Ishikawa (cell line): ENCODE measurements at regions not wholly inside any gene's neighbourhood (a gene's known extent, or its start where the extent isn't known, plus 50 kb on each side); places are given as distances from the start of the nearest gene placed in this dataset.

Experiments used
- CEBPB ChIP-seq: IDR thresholded peaks from 2 replicates; pipeline ENCODE4 v1.6.1; 2012
- EP300 ChIP-seq: IDR thresholded peaks from 2 replicates; pipeline ENCODE4 v1.6.1; 2012; ENCODE audit warnings: borderline replicate concordance
- MAX ChIP-seq: IDR thresholded peaks from 2 replicates; pipeline ENCODE4 v1.6.1; 2012
- RAD21 ChIP-seq: IDR thresholded peaks from 2 replicates; pipeline ENCODE4 v1.6.1; 2012; ENCODE audit warnings: low read depth
- TCF12 ChIP-seq: IDR thresholded peaks from 2 replicates; pipeline ENCODE4 v1.6.1; 2012; ENCODE audit warnings: low read depth
- YY1 ChIP-seq: IDR thresholded peaks from 2 replicates; pipeline ENCODE4 v1.6.1; 2012; ENCODE audit warnings: low read depth
- ZBTB7A ChIP-seq: IDR thresholded peaks from 2 replicates; pipeline ENCODE4 v1.6.1; 2012; ENCODE audit warnings: low read depth

DNA sequence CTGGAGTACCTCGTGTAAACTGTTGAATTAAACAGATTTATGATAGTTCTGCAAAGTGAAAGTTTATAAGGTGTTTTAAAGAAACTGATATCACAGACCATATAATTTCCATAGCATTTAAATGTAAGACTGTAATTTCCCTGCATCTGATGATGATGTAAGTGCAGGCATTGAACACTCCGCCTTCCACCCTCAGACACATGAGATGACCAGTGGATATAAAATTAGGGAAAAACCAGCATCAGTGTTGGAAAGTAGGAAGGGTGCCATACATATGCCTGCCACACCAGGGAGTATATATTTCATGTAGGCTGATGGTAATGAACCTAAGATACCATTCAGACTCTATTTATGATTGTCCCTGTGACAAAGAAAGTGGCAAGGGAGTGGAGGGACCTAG is 519.2 kb downstream of the ACTL7B start:
- no peak for TF ChIP-seq EP300
- no peak for TF ChIP-seq TCF12
- no peak for TF ChIP-seq ZBTB7A
- no peak for TF ChIP-seq CEBPB
- TF ChIP-seq MAX = no peak
- no peak for TF ChIP-seq RAD21
- TF ChIP-seq YY1 = no peak
